HG03108 (cell line): ENCODE measurements at regions not wholly inside any gene's neighbourhood (a gene's known extent, or its start where the extent isn't known, plus 50 kb on each side); places are given as distances from the start of the nearest gene placed in this dataset.
"Not testable (repeated sequence)": the region's sequence is repeated elsewhere in the genome, so short reads cannot be mapped to it uniquely, and the experiment has no call there.

Experiments
- ATAC-seq: cut with Tn5 transposase; IDR thresholded peaks from one replicate; pipeline ENCODE4 v1.9.1; 2021; ENCODE audit warnings: moderate library complexity; ENCODE audit not compliant: unreplicated experiment

DNA sequence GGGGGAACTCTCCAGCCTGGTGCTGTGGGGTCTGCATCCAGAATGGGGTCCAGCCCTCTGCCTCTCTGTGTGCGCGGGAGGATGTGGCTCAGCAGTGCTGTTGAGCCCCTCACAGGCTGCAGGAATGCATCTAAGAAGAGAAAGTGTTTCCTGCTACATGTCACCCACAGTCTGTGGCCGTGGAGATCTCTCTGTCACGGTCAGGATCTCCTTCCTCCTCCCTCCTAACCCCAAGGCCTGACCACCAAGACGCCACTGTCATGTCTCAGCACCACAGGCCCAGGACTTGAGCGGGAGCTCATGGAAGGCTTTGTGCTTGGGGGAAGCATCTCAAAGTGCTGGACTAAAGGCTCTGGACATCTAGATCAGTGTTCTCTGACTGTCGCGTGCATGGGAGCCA, 90.1 kb downstream of the SREK1 start:
- no peak for ATAC-seq

DNA sequence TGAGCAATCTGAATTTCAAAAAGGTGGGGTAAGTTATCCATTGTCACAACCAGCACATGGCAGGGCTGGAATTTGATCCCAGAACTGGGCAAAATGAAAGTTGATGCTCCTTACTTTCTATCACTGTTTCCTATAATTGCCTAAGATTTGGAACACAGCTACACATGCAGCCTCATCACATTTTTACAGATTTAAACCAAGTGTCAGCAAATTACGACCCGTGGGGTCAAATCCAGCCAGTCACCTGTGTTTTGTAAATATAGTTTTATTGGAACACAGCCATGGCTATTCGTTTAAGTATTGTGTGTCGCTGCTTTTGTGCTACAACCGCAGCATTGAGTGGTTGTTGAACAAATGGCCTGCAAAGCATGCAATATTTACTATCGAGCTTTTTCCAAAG, 94.3 kb downstream of the SREK1 start:
- no peak for ATAC-seq

DNA sequence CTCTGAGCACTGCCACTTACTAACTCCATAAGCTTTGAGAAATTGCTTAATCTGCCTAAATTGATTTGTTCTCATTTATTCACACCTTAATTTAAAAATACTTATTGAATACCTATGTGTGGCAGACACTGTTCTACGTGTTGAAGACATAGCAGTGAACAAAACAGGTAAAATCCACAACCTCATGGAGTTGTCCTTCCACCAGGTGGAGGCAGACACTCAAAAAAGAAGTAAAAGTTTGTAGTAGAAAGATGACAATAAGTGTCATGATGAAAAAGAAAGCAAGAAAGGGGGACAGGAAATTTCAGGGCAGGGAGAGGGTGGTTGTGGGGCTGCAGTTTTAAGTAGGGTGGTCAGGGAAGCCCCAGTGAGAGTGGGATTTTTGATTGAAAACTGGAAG, 94.9 kb downstream of the SREK1 start:
- ATAC-seq: no peak

DNA sequence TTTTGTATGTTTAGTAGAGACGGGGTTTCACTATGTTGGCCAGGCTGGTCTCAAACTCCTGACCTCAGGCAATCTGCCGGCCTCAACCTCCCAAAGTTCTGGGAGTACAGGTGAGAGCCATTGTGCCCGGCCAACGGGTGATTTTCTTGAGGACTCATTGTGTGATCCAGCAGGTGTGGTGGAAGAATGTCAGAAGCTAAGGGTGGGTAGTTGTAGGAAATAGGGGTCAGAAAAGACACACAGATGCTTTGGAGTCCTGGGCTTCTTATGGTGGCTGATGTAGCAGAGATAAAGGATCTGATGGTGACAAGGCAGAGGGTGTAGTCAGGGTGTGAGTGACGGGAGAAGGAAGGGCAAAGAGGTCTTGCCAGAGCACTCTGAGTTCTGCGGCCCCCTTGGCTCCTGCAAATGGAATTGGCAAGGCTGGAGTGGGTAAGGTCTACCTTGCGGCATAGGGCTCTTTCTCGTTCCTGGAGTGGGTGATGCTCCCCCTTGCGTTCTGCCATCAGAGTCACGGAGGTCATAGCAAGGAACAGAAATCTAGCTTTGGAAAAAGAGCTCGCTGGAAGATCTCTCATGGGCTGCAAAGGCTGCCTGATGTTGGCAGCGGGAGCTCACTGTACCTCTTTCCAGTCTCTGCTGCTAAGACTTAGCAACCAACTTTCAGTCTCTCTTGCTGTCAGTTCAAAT, 97.2 kb downstream of the SREK1 start:
- ATAC-seq: no peak

DNA sequence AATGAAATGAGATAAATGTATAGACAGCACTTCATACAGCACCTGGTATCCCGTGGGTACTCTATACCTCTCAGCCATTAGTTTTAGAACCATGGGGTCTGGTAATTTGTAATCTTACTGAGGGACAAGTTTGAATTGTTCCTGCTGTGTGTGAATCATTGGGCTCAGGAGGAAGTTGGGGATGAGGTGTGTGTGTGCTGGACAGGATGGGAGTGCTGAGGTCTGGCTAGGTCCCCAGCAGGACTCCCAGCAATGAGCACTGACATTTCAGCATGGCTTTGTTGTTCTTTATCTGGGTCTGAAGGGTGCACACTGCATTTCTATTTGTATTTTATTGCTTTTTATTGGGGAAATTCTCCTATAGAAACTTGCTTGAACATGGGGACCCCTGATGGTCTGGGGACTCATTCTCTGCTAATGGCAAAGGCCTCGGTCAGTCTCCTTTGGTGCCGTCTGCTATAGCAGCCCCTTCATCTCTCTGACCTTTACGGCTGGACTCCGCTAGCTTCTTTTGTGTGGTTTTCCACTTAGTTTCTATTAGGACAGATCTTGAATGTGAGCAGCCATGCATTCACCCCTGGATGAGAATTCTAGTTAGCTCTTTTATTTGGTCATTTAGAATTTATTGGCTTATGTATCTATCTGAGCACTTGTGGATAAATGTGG, 98.1 kb downstream of the SREK1 start:
- ATAC-seq: no peak

DNA sequence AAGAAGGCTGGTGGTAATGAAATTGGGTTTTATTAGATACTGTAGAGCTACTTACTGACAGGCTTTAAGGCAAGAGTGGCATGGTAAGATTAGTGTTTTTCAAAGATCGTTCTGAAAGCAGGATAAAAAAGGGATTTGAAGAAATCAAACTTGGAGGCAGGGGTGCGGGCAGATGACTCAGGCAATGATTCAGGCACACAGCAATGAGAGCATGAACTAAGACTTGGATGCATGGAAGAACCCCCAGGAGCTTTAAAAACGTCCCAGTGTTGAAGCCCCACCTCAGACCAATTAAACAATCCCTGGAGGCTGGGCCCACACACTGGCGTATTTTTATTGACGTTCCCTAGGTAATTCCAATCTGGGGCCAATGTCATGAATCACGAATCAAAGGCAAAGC, 102.5 kb downstream of the SREK1 start:
- no peak for ATAC-seq

DNA sequence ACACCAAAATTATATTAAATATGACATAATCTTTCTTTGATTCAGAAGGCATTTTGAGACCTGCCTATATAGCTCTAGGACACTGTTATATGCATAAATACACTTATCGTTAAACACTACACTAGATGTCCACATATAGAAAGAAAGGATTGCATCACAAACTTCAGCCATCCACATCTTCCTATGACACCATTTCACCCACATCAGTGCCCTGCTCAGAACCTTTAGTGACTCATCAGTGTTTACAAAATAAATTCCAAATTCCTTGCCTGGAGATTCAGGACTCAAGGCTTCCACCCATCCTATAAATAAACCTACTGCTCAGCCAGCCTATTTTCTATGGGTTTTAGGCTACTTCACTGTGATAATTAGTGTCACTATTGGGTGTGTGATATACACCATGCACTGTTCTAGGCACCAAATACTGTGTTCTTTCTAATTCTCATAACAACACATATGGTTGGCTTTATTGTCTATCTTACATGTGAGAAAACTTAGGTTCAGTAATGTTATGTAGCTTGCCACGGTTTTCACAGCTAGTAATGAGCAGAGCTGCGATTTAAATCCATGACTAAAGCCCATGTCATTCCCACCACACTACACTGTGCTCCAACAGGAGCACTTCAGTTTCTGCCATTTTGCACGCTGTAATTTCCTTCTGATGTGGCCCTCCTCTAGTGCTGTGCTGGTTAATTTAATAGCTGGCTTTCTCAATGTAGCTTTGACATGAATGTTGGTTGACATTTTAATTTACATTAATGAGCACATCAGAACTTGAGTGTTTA, 103.3 kb downstream of the SREK1 start:
- no peak for ATAC-seq

DNA sequence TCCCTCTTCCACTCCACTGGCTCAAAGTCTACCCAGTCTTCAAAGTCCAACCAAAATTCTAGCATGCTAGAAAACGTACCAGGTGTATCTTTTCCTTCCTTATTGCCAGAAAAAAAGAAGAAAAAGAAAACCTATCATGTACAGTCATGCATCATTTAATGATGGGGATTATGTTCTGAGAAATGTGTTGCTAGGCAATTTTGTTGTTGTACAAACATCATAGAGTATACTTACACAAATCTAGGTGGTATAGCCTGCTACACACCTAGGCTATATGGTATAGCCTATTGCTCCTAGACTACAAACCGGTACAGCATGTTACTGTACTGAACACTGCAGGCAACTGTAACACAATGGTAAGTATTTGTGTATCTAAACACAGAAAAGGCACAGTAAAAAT, 104.8 kb downstream of the SREK1 start:
- ATAC-seq: no peak

DNA sequence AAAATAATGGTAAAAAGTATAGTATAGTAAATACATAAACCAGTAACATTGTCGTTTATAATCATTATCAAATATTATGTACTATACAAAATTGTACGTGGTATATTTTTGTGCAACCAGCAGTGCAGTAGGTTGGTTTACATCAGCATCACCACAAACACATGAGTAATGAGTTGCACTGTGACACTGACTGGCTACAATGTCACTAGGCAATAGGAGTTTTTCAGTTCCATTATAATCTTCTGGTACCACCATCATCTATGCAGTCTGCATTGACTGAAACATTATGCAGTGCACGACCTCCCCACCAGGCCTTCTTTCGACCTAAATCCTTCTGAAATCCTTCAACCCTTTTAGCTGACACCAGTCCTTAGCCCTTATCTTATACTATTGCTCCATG, 105.8 kb downstream of the SREK1 start:
- no peak for ATAC-seq

DNA sequence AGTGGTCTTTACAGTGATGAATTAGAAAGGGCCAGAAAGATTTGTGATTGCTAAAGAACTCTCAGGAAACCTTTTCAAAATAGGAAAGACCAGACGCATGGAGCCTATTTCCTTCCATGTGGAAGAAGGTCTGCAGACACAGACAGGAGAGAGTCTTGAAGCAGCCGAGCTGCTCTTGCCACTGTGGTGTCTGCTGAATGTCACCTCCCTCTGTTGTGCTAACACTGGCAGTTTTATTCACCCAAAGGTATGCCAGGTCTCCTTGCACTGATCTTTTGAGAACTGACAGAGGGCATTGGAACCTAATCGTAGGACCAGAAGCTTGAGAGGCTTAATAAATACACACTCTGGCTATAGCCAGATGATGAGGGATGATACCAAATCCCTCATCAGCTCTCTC, 108.7 kb downstream of the SREK1 start:
- no peak for ATAC-seq

DNA sequence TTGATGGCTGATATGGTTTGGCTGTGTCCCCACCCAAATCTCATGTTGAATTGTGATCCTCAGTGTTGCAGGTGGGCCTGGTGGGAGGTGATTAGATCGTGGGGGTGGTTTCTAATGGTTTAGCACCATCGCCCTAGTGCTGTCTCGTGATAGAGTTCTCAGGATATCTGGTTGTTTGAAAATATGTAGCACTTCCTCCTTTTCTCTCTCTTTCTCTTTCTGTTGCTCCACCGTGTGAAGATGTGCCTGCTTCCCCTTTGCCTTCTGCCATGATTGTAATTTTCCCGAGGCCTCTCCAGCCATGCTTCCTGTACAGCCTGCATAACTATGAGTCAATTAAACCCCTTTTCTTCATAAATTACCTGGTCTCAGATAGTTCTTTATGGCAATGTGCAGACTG, 111.6 kb downstream of the SREK1 start:
- ATAC-seq: no peak

DNA sequence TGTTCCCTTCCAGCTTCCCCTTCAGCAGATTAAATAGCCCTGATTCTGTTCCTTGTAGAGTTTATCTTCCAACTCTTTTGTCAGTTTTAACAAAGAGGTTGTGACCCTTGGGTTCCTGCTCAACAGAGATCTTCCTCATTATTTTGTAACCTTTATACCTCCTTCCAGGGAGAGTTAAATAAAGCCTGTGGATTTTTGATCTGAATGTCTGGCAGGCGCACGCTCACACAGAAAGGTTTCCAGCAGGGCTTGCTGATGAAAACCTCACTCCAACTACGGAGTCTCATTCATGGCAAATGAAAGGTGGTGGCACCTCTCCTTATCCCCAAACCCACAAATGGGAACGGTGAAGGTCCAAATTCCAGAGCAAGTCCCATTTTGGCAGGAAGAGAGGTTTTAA, 129.0 kb downstream of the SREK1 start:
- no peak for ATAC-seq

DNA sequence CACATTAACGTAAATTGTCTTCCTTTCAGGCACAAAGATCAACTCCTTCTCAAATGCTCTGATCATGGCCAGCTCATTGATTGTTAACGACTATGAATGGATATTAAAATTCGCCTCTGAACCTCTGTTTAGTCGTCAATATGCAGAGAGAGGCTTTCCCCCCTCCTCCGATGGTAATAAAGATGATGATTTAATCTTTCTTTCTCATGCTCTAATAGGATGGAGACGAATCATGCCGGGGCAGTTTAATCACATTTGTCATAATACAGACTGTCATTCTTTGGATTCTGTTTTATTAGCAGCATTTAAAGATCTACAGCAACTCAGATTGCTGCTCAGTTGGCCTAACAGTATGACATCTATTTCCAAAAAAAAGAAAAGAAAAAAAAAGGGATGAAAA, 132.9 kb downstream of the SREK1 start:
- ATAC-seq: no peak

DNA sequence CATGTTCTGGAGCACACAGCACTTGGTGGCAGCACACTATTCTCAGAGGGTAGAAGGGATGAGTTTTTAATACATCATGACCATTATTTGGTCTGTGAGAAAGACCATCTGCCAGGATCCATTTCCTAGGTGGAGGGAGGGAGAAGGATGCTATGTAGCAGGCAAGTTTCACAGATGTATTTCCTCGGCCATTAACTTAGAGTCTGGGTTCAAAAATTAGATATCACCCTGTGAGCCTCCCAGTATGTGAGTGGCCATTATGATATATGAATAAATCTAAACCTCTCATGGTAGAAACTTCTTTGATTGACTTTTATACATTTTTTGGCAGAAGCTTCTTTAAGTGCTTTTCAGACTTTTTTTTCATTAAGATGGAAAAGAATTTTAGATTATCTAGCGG, 133.9 kb downstream of the SREK1 start:
- ATAC-seq: no peak

DNA sequence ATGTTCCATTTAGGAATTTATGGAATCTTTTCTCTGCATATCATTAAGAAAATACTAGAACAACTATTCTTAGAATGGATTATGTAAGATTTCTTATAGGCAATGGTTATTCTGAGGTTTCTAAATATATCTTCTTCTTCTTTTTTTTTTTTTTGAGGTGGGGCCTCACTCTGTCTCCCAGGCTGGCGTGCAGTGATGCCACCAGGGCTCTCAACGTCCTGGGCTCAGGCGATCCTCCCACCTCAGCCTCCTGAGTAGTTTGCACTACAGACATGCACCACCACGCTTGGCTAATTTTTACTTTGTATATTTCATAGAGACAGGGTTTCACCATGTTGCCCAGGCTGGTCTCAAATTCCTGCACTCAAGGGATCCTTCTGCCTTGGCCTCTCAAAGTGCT, 137.2 kb downstream of the SREK1 start:
- ATAC-seq: no peak

DNA sequence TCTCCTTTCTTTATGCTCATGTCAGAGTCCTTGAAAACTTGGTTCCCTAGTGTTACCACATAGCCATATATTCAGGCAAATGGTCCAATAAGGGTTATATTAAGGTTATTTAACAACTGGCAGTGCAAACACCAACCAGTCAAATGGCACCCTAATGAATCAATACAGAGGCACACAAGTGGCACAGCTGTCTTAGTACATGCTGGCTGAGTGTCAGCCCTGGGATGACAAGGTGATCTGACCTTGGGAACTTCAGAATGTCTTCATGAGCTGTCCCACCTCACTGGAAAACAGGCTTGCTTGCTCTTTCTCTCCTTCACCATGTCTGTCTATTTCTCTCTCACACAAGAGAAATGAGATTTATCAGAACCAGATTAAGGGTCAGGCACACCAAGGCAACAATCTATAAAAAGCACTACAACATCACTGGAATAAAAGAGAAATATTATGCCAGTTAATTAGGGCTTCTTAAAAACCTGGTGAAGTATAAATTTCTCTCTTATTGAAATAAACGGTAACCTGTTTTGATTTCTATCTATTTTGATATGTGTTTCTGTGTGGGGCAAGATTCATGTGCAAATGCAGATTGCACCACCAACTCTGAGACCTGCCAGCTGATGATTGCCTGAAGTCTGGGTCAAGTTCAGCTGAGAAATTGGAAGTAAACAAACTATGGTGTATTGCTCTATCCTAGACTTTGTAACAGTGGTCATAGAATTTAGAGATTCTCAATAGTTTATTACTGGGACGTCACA, 140.7 kb downstream of the SREK1 start:
- no peak for ATAC-seq

DNA sequence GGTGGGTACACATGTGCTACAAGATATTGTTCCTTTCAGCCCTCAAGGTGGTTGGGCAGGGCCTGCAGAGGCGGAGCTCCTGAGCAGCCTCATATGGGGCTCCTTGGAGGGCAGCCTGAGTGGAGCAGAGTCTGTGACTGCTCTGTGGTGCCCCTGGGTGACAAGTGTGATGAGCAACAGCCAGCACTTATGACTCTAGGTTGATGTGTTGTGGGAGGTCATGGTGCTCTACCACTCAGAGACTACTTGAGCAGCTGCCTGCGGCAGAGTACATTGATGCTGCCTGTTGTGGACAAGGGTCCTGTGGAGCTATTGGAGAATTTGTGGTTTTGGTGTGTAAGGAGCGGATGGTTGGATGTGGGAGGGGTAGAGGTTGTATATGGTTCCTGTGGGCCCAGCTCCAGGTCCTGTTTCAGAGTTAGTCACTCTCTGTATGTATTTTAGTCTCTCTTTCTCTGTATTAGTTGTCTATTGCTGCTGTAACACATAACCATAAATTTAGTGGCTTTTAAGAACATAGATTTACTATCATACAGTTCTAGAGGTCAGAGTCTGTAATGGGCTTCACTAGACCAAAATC, 141.3 kb downstream of the SREK1 start:
- ATAC-seq: no peak

DNA sequence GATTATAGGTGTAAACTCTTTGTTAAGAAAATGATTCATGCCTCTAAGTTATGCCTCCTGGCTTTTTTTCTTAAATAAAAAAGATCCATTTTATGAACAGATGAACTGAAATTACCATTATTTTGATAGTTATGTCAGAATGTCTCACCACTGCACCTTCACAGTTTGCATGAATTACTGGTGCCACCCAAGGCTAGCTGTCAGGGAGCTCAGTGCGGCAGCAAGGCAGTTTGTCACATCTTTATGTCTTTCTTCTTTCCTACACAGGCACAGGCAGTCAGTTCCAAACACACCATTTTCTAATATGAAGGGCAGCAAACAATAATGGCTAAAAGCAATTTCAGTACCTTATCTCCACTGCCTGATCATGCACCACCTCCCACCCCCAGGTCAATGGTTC, 147.7 kb downstream of the SREK1 start:
- no peak for ATAC-seq

DNA sequence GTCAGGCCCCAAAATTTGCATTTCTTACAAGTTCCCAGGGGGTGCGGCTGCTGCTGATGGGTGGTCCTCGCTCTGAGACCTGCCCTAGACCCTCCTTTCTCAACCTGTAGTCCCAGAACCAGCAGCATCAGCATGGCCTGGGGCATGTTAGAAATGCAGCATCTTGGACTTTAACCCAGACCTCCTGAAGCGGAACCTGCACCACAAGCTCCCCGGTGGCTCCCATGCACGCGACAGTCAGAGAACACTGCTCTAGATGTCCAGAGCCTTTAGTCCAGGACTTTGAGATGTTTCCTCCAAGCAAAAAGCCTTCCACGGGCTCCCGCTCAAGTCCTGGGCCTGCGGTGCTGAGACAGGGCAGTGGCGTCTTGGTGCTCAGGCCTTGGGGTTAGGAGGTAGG, 149.8 kb downstream of the SREK1 start:
- not testable (repeated sequence) for ATAC-seq

DNA sequence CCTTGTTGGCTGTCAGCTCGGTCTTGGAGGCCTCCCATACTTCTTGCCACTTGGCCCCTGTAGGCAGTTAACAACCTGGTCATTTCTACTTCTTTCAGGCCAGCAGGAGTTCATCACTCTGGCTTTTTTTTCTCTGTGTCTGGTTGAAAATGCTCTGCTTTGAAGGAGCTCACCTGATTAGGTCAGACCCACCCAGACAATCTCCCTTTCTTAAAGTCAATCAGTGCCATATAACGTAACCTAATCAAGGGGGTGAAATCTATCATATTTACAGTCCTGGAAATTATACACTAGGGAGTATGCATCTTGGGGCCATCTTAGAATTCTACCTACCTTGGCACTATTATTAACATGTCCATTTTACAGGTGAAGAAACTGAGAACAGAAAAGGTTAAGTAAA, 155.4 kb downstream of the SREK1 start:
- ATAC-seq: no peak

DNA sequence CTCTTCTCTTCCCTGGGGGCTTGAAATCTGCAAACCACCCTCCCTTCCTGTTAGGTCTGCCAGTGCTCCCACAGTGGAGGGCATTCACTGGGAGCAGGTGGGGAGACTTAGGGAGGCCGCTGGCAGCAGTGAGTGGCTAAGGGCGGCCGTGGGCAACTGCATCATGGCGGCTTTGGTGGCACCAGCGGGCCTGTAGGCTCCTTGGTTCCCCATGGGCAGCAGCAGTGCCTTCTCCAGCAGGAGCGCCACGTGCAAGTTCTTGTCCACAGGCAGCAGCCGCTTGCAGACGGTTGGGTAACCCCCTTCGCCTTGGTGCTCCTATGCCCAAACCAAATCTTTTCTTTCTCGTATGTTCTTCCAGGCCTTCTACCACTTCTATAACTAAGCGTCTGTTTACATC, 158.2 kb downstream of the SREK1 start:
- ATAC-seq: no peak
